Endothelial cell of umbilical vein (primary cell): ENCODE measurements at regions not wholly inside any gene's neighbourhood (a gene's known extent, or its start where the extent isn't known, plus 50 kb on each side); places are given as distances from the start of the nearest gene placed in this dataset.

Source experiments
- BruUV-seq: library from RNA; stranded (reverse); fragments of 400-500 nt; replicated peaks from 2 replicates; lab custom pipeline; 2021; lab: Mats Ljungman, UMichigan
- CTCF ChIA-PET: fragments of 300-600, 350-600 bp; sonication (Branson Sonifier 250); formaldehyde crosslinking; loops from one replicate; lab custom pipeline; 2021; ENCODE audit warnings: antibody characterized with exemption, inconsistent platforms; lab: Charles Lee
- POLR2A ChIA-PET: fragments of 300-600, 350-600 bp; sonication (Branson Sonifier 250); formaldehyde crosslinking; loops from one replicate; lab custom pipeline; 2021; ENCODE audit warnings: antibody characterized with exemption, inconsistent platforms; lab: Charles Lee
- DNase-seq: peaks from one replicate; pipeline ENCODE4 v3.0.0-alpha.2; 2011; ENCODE audit warnings: low read depth, low spot score
- FAIRE-seq: peaks from 2 replicates; lab custom pipeline; 2011; peaks lifted over from hg19 to GRCh38; lab: Jason Lieb, UNC
- H2AFZ ChIP-seq: 2 replicates; pipeline ENCODE4 v1.6.0; 2012; ENCODE audit warnings: low read depth, low read length, control low read depth, inconsistent platforms
- H3K27ac ChIP-seq: 2 replicates; pipeline ENCODE4 v1.5.1; 2011; ENCODE audit warnings: low read depth, mild to moderate bottlenecking, control low read depth, low read length, moderate library complexity; ENCODE audit not compliant: insufficient read depth
- H3K27me3 ChIP-seq, 2 experiments: 2 replicates each; pipeline versions ENCODE4 v1.6.0 to v1.6.1; 2011; ENCODE audit warnings: low read length in 2 of 2, mixed read lengths in 1 of 2; ENCODE audit not compliant: control insufficient read depth in 2 of 2, insufficient read depth in 2 of 2
- H3K36me3 ChIP-seq, 2 experiments: 2 replicates in 1 of 2; 3 replicates in 1 of 2; pipeline ENCODE4 v1.5.1; 2011; ENCODE audit warnings: low read length in 2 of 2, mild to moderate bottlenecking in 1 of 2, moderate library complexity in 1 of 2; ENCODE audit not compliant: control insufficient read depth in 2 of 2, insufficient read depth in 2 of 2; ENCODE audit errors: extremely low read depth in 1 of 2
- H3K4me1 ChIP-seq: 3 replicates; pipeline ENCODE4 v1.5.1; 2011; ENCODE audit warnings: mild to moderate bottlenecking, low read length; ENCODE audit not compliant: control insufficient read depth, insufficient read depth; ENCODE audit errors: extremely low read depth
- H3K4me2 ChIP-seq: 2 replicates; pipeline ENCODE4 v1.6.1; 2011; ENCODE audit warnings: low read length, control low read depth, mixed read lengths; ENCODE audit not compliant: insufficient read depth
- H3K4me3 ChIP-seq, 3 experiments: fragments of 200-600 bp in 1 of 3; sonication (generic), shearing (Covaris generic) in 1 of 3; replicated peaks in 1 of 3; 2 replicates each; pipeline ENCODE4 v1.5.1; 2011 to 2016; ENCODE audit warnings: control low read depth in 3 of 3, low read length in 3 of 3, mild to moderate bottlenecking in 2 of 3, inconsistent platforms in 1 of 3, low read depth in 1 of 3, moderate library complexity in 1 of 3; ENCODE audit not compliant: insufficient read depth in 1 of 3
- H3K79me2 ChIP-seq: 2 replicates; pipeline ENCODE4 v1.6.0; 2012; ENCODE audit warnings: low read length, inconsistent platforms; ENCODE audit not compliant: control insufficient read depth, insufficient read depth
- H3K9ac ChIP-seq: replicated peaks from 2 replicates; pipeline ENCODE3; 2011; ENCODE audit warnings: low read length, control low read depth; ENCODE audit not compliant: insufficient read depth; ENCODE audit errors: extremely low read depth
- H3K9me1 ChIP-seq: replicated peaks from 3 replicates; pipeline ENCODE4 v1.6.0; 2011; ENCODE audit warnings: mild to moderate bottlenecking, low read length; ENCODE audit not compliant: control insufficient read depth, insufficient read depth; ENCODE audit errors: extremely low read depth
- H3K9me3 ChIP-seq: replicated peaks from 2 replicates; pipeline ENCODE4 v1.5.1; 2012; ENCODE audit warnings: low read length, inconsistent platforms; ENCODE audit not compliant: control insufficient read depth, insufficient read depth
- H4K20me1 ChIP-seq: replicated peaks from 2 replicates; pipeline ENCODE3; 2011; ENCODE audit warnings: mild to moderate bottlenecking, low read length; ENCODE audit not compliant: control insufficient read depth, insufficient read depth; ENCODE audit errors: extremely low read depth
- EZH2 ChIP-seq: IDR thresholded peaks from 2 replicates; pipeline ENCODE4 v1.6.1; 2012; ENCODE audit warnings: borderline replicate concordance, low read depth, mild to moderate bottlenecking, moderate library complexity, low read length, inconsistent platforms; ENCODE audit not compliant: severe bottlenecking
- FOS ChIP-seq: IDR thresholded peaks from 2 replicates; pipeline ENCODE4 v1.6.1; 2011; ENCODE audit warnings: mild to moderate bottlenecking, low read length, moderate library complexity, borderline replicate concordance; ENCODE audit not compliant: insufficient read depth
- GATA2 ChIP-seq: IDR thresholded peaks from 2 replicates; pipeline ENCODE4 v1.7.0; 2011; ENCODE audit warnings: low read depth, mild to moderate bottlenecking, moderate library complexity, mixed read lengths, low read length; ENCODE audit not compliant: insufficient read length, insufficient read depth
- JUN ChIP-seq: IDR thresholded peaks from 2 replicates; pipeline ENCODE4 v1.6.1; 2011; ENCODE audit warnings: borderline replicate concordance, low read depth; ENCODE audit not compliant: insufficient read length, insufficient read depth
- MYC ChIP-seq: IDR thresholded peaks from one replicate; pipeline ENCODE4 v1.6.1; 2011; ENCODE audit warnings: mild to moderate bottlenecking, low read depth, low read length
- POLR2A ChIP-seq: IDR thresholded peaks from 2 replicates; pipeline ENCODE4 v1.6.1; 2012; ENCODE audit warnings: low read depth, mild to moderate bottlenecking, control low read depth, low read length
- POLR2AphosphoS5 ChIP-seq: IDR thresholded peaks from 2 replicates; pipeline ENCODE4 v1.6.1; 2012; ENCODE audit warnings: low read depth, mild to moderate bottlenecking, control low read depth, low read length, moderate library complexity; ENCODE audit not compliant: insufficient read depth
- dilution Hi-C: fragments of 300-500 bp; cut with MboI; formaldehyde crosslinking; loops from one replicate; pipeline ENCODE4 v1.15.0; 2019; ENCODE audit warnings: low sequenced_read_pairs; ENCODE audit not compliant: extremely low pct_ligation_motif_present
- intact Hi-C: fragments of 100-400 bp; cut with micrococcal nuclease; formaldehyde crosslinking; loops from one replicate; pipeline ENCODE4 v1.10.0; 2022
- TF ChIP-seq, protein P1 (sequence below), 2 donors: IDR thresholded peaks; 1 replicate in 1 of 2; 2 replicates in 1 of 2; pipeline ENCODE4 v1.5.1; 2011; ENCODE audit warnings: low read length in 2 of 2, mild to moderate bottlenecking in 2 of 2, moderate library complexity in 2 of 2, control low read depth in 1 of 2, inconsistent platforms in 1 of 2, low read depth in 1 of 2; ENCODE audit not compliant: insufficient read depth in 1 of 2; ENCODE audit errors: extremely low read depth in 1 of 2
- TF ChIP-seq, protein P2 (sequence below): IDR thresholded peaks from 2 replicates; pipeline ENCODE4 v1.6.1; 2011; ENCODE audit not compliant: insufficient read depth, insufficient read length

DNA sequence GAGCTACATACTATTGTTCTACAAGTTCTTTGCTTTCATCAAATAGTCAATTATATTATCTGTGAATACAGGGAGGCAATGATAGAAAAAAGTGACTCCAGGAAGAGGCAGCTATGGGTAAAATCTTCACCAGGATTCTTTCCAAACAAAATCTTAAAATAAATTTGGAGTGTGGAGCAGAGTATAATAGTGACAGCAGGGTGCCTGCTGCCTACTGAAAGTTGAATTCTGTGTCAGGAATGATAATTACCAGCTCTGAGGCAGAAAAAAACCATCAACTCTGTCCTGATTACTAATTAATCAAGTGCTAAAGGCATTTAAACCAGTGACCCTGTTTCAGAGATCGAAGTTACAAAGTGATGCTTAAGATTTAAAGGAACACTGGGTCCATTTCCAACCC is 148.0 kb downstream of the DIPK2A start:
- POLR2A ChIA-PET: interaction anchor here (0.6 kb wide), 1 partner anchor 1545 kb away, joined by 4 read pairs; no protein-coding TSS in a partner anchor
- dilution Hi-C loops: no loop called here

DNA sequence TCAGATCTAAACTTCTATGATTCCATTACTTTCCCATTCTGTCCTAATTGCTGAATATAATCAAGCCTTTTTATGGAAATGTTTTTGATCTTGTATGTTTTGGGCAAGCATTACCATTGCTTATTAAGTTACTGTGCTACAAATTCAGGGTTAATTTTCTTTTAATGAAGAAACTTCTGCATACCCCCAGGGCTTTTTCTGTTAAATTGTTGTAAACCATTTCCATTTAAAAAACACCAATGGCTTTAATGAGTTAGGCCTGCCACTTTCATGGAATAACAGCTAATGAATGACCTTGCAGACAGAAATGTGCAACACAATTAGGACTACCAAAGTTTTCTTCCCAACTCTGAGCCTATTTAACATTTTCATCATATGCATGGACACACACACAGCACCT is 150.0 kb downstream of the DIPK2A start:
- ChIA-PET CTCF (no interaction called here), POLR2A (no interaction called here)
- Histone ChIP-seq H2AFZ (no peak overlapping the region), H3K79me2 (no peaks in the 10 kb centered on the region), H3K36me3 (no peaks in the 10 kb centered on the region), H3K4me3 (no peak overlapping the region), H3K9ac (no peak overlapping the region), H3K4me2 (no peak overlapping the region), H3K27me3 (no peaks in the 10 kb centered on the region), H4K20me1 (no peaks in the 10 kb centered on the region), H3K27ac (no peak overlapping the region), H3K9me3 (no peaks in the 10 kb centered on the region), H3K9me1 (no peaks in the 10 kb centered on the region), H3K4me1 (no peaks in the 10 kb centered on the region)
- BruUV-seq: no TSS peak
- dilution Hi-C loops: no loop called here
- TF ChIP-seq, protein P1, sequence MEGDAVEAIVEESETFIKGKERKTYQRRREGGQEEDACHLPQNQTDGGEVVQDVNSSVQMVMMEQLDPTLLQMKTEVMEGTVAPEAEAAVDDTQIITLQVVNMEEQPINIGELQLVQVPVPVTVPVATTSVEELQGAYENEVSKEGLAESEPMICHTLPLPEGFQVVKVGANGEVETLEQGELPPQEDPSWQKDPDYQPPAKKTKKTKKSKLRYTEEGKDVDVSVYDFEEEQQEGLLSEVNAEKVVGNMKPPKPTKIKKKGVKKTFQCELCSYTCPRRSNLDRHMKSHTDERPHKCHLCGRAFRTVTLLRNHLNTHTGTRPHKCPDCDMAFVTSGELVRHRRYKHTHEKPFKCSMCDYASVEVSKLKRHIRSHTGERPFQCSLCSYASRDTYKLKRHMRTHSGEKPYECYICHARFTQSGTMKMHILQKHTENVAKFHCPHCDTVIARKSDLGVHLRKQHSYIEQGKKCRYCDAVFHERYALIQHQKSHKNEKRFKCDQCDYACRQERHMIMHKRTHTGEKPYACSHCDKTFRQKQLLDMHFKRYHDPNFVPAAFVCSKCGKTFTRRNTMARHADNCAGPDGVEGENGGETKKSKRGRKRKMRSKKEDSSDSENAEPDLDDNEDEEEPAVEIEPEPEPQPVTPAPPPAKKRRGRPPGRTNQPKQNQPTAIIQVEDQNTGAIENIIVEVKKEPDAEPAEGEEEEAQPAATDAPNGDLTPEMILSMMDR (IDR thresholded peaks at IDR 0.05; ENCODE audit: extremely low read depth in 1 of 2, insufficient read depth in 1 of 2, low read depth in 1 of 2, low read length in 2 of 2): no peak
- no peak for TF ChIP-seq POLR2A
- no peak for TF ChIP-seq JUN
- no peak for TF ChIP-seq EZH2
- TF ChIP-seq GATA2: no peak
- no peak for TF ChIP-seq FOS
- no peak for TF ChIP-seq POLR2AphosphoS5
- TF ChIP-seq, protein P2, sequence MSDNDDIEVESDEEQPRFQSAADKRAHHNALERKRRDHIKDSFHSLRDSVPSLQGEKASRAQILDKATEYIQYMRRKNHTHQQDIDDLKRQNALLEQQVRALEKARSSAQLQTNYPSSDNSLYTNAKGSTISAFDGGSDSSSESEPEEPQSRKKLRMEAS: no peak
- TF ChIP-seq MYC: no peak
- DNase-seq: no peak
- FAIRE-seq: no peak
- intact Hi-C loops: no loop called here

More for the DNA sequence above, 148.0 kb downstream of the DIPK2A start:
- Histone ChIP-seq H3K9ac (no peak overlapping the region), H3K4me3 (no peak overlapping the region), H3K27ac (no peak overlapping the region), H3K4me2 (no peak overlapping the region), H2AFZ (no peak overlapping the region), H3K4me1 (no peaks in the 10 kb centered on the region), H4K20me1 (no peaks in the 10 kb centered on the region), H3K9me3 (no peaks in the 10 kb centered on the region), H3K9me1 (no peaks in the 10 kb centered on the region), H3K27me3 (no peaks in the 10 kb centered on the region), H3K79me2 (no peaks in the 10 kb centered on the region), H3K36me3 (no peaks in the 10 kb centered on the region)
- BruUV-seq: no TSS peak
- no peak for DNase-seq
- CTCF ChIA-PET: no interaction called here
- TF ChIP-seq MYC: no peak
- no peak for FAIRE-seq
- intact Hi-C loops: no loop called here
